PC-9 (cell line): ENCODE measurements at regions not wholly inside any gene's neighbourhood (a gene's known extent, or its start where the extent isn't known, plus 50 kb on each side); places are given as distances from the start of the nearest gene placed in this dataset.

ENCODE experiments used
- EZH2 ChIP-seq: fragments of 200-600 bp; sonication (generic); IDR thresholded peaks from 2 replicates; pipeline ENCODE4 v1.8.0; 2017; ENCODE audit warnings: antibody characterized with exemption, low read depth
- TF ChIP-seq, protein P1 (sequence below): fragments of 200-600 bp; sonication (generic); conservative IDR thresholded peaks from 2 replicates; pipeline ENCODE4 v1.6.1; 2017; ENCODE audit warnings: mixed run types, antibody characterized with exemption, mild to moderate bottlenecking, moderate library complexity

DNA sequence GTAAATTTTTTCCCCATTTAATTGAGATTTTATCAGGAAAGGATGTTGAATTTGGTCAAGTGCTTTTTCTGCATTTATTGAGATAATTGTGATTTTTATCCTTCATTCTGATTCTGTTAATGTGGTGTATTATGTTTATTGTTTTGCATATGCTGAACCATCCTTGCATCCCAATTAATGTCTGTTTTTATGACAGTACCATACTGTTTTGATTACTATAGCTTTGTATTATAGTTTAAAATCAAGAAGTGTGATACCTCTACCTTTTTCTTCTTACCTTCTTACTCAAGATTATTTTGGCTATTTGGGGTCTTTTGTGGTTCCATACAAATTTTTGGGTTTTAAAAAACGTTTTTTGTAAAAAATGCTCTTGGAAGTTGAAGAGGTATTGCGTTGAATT, 357.2 kb downstream of the REEP3 start:
- no peak for TF ChIP-seq EZH2
- TF ChIP-seq, protein P1, sequence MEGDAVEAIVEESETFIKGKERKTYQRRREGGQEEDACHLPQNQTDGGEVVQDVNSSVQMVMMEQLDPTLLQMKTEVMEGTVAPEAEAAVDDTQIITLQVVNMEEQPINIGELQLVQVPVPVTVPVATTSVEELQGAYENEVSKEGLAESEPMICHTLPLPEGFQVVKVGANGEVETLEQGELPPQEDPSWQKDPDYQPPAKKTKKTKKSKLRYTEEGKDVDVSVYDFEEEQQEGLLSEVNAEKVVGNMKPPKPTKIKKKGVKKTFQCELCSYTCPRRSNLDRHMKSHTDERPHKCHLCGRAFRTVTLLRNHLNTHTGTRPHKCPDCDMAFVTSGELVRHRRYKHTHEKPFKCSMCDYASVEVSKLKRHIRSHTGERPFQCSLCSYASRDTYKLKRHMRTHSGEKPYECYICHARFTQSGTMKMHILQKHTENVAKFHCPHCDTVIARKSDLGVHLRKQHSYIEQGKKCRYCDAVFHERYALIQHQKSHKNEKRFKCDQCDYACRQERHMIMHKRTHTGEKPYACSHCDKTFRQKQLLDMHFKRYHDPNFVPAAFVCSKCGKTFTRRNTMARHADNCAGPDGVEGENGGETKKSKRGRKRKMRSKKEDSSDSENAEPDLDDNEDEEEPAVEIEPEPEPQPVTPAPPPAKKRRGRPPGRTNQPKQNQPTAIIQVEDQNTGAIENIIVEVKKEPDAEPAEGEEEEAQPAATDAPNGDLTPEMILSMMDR, result no peak
